ENCODE measurements at regions not wholly inside any gene's neighbourhood (a gene's known extent, or its start where the extent isn't known, plus 50 kb on each side); places are given as distances from the start of the nearest gene placed in this dataset.

DNA sequence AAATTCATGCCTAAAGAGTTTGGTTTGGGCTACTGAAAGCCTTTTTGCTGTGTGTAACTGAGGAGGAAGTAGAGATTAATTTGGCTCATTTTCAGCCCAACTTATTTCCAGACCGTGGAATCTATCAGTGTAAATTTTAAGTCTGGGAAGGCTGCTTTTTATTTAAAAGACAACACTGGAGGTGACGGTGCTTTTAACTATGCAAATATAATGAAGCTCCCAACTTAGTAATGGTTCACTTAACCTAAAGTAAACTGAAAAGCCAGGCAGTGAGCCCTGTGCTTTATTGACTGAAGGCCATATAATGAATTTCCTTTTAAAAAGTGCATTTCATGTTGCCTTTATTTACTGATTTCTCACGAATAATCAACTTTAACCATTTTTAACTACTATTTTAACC, 127.2 kb downstream of the NPY start:
- DNase-seq (ENCODE audit: low read depth in 1 of 2, low spot score in 1 of 2) = no peak
- Histone ChIP-seq H3K27ac (replicated peaks) (no peak overlapping the region), H3K4me3 (replicated peaks; ENCODE audit: insufficient read depth, low read length) (no peak overlapping the region), H3K27me3 (ENCODE audit: insufficient read depth, poor library complexity, severe bottlenecking) (no peaks in the 10 kb centered on the region)
- TF ChIP-seq POLR2AphosphoS5 (IDR thresholded peaks at IDR 0.05; ENCODE audit: low read depth) = no peak

DNA sequence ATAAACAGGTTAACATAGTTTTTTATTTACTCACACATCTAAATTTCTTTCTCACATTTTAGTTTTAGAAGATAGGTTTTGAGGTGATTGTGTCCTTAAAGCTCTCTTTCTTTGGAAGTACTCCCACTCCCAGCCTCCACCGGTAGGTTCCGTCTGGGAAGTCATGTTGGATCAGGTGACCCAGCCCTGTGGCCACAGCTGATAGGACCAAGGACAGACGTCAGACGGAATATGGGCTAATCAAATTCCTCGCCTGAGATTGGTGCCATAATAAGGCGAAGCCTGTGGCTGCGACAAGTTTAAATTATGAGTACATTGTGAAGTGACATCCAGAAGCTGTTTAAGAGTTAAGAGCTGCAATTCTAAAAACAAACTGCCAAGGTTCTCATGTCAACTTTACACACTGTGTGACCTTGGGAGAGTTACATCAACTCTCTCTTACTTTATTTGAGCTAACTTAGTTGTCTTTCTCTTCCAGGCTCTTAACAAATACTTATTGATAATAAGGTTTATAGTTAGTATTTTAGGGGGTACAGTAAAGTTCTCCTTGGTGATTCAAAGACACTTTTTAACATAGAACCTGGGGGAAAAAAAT, 133.6 kb downstream of the NPY start:
- H3K27ac ChIP-seq (replicated peaks) = no peak overlapping the region
- TF ChIP-seq, protein P1, sequence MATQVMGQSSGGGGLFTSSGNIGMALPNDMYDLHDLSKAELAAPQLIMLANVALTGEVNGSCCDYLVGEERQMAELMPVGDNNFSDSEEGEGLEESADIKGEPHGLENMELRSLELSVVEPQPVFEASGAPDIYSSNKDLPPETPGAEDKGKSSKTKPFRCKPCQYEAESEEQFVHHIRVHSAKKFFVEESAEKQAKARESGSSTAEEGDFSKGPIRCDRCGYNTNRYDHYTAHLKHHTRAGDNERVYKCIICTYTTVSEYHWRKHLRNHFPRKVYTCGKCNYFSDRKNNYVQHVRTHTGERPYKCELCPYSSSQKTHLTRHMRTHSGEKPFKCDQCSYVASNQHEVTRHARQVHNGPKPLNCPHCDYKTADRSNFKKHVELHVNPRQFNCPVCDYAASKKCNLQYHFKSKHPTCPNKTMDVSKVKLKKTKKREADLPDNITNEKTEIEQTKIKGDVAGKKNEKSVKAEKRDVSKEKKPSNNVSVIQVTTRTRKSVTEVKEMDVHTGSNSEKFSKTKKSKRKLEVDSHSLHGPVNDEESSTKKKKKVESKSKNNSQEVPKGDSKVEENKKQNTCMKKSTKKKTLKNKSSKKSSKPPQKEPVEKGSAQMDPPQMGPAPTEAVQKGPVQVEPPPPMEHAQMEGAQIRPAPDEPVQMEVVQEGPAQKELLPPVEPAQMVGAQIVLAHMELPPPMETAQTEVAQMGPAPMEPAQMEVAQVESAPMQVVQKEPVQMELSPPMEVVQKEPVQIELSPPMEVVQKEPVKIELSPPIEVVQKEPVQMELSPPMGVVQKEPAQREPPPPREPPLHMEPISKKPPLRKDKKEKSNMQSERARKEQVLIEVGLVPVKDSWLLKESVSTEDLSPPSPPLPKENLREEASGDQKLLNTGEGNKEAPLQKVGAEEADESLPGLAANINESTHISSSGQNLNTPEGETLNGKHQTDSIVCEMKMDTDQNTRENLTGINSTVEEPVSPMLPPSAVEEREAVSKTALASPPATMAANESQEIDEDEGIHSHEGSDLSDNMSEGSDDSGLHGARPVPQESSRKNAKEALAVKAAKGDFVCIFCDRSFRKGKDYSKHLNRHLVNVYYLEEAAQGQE (IDR thresholded peaks at IDR 0.05; ENCODE audit: insufficient replicate concordance, low read depth) = no peak
- no peak for TF ChIP-seq SPI1 (IDR thresholded peaks at IDR 0.05; ENCODE audit: borderline replicate concordance, low read depth)
- no peak for TF ChIP-seq POLR2AphosphoS5 (IDR thresholded peaks at IDR 0.05; ENCODE audit: low read depth)
- TF ChIP-seq, protein P2, sequence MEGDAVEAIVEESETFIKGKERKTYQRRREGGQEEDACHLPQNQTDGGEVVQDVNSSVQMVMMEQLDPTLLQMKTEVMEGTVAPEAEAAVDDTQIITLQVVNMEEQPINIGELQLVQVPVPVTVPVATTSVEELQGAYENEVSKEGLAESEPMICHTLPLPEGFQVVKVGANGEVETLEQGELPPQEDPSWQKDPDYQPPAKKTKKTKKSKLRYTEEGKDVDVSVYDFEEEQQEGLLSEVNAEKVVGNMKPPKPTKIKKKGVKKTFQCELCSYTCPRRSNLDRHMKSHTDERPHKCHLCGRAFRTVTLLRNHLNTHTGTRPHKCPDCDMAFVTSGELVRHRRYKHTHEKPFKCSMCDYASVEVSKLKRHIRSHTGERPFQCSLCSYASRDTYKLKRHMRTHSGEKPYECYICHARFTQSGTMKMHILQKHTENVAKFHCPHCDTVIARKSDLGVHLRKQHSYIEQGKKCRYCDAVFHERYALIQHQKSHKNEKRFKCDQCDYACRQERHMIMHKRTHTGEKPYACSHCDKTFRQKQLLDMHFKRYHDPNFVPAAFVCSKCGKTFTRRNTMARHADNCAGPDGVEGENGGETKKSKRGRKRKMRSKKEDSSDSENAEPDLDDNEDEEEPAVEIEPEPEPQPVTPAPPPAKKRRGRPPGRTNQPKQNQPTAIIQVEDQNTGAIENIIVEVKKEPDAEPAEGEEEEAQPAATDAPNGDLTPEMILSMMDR (IDR thresholded peaks at IDR 0.05; ENCODE audit: insufficient read depth, low read length) = no peak
- no peak for TF ChIP-seq GABPA (IDR thresholded peaks at IDR 0.05; ENCODE audit: low read depth)

DNA sequence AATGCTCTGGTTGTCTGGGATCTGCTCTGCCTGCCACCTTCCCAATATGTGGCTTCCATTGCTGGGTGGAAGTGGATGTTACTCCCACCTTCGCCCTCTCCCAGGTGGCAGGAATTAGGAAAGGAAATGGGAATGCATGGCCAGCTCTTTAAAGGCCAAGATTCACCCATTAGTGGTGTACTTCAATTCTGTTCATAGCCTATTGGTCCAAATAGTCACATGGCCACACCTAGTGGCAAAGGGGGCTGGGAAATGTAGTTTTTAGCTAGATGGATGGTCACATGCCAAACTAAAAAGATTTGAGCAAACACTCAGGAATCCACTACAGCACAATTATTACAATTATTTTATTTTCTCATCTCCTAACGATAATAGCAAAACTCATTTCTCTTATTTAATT, 135.1 kb downstream of the NPY start:
- no peak overlapping the region for H3K4me3 ChIP-seq (replicated peaks; ENCODE audit: insufficient read depth, low read length)
- TF ChIP-seq POLR2AphosphoS5 (IDR thresholded peaks at IDR 0.05; ENCODE audit: low read depth) = no peak
- no peak for TF ChIP-seq GABPA (IDR thresholded peaks at IDR 0.05; ENCODE audit: low read depth)
- TF ChIP-seq, protein P1 (IDR thresholded peaks at IDR 0.05; ENCODE audit: insufficient replicate concordance, low read depth) = no peak
- TF ChIP-seq, protein P2 (IDR thresholded peaks at IDR 0.05; ENCODE audit: insufficient read depth, low read length) = no peak
- no peak for TF ChIP-seq SPI1 (IDR thresholded peaks at IDR 0.05; ENCODE audit: borderline replicate concordance, low read depth)
- no peak overlapping the region for H3K27ac ChIP-seq (replicated peaks)
- DNase-seq (ENCODE audit: low read depth in 1 of 2, low spot score in 1 of 2) = no peak
- no peaks in the 10 kb centered on the region for H3K27me3 ChIP-seq (ENCODE audit: insufficient read depth, poor library complexity, severe bottlenecking)

More for the DNA sequence above, 133.6 kb downstream of the NPY start:
- DNase-seq (ENCODE audit: low read depth in 1 of 2, low spot score in 1 of 2) = no peak
- no peaks in the 10 kb centered on the region for H3K27me3 ChIP-seq (ENCODE audit: insufficient read depth, poor library complexity, severe bottlenecking)
- H3K4me3 ChIP-seq (replicated peaks; ENCODE audit: insufficient read depth, low read length) = no peak overlapping the region

DNA sequence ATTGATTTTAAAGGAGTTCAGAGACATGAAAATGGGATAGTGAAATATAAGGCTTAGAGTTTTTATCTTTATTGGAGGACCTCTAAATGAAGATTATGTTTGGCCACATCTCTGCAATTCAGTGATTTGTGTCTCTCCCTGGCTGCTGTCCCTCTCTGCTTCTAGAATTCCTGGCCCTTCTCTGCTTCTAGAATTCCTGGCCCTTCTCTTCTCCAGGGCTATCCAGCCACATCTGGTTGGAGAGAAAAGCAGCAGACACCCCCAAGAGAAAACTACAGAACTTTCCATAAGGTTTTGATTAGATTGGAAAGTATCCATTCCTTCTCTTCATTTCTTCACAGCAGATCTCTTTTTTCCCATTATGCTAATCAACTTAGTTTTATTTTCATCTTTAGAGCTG, 135.5 kb downstream of the NPY start:
- Histone ChIP-seq H3K27ac (replicated peaks) (no peak overlapping the region), H3K27me3 (ENCODE audit: insufficient read depth, poor library complexity, severe bottlenecking) (no peaks in the 10 kb centered on the region), H3K4me3 (replicated peaks; ENCODE audit: insufficient read depth, low read length) (no peak overlapping the region)
- TF ChIP-seq, protein P2 (IDR thresholded peaks at IDR 0.05; ENCODE audit: insufficient read depth, low read length) = no peak
- TF ChIP-seq, protein P1 (IDR thresholded peaks at IDR 0.05; ENCODE audit: insufficient replicate concordance, low read depth) = no peak
- TF ChIP-seq GABPA (IDR thresholded peaks at IDR 0.05; ENCODE audit: low read depth) (no peak), POLR2AphosphoS5 (IDR thresholded peaks at IDR 0.05; ENCODE audit: low read depth) (no peak), SPI1 (IDR thresholded peaks at IDR 0.05; ENCODE audit: borderline replicate concordance, low read depth) (no peak)
- no peak for DNase-seq (ENCODE audit: low read depth in 1 of 2, low spot score in 1 of 2)
